Middle frontal gyrus (tissue), 1 donor: ENCODE measurements at regions not wholly inside any gene's neighbourhood (a gene's known extent, or its start where the extent isn't known, plus 50 kb on each side); places are given as distances from the start of the nearest gene placed in this dataset.

Source experiments
- DNase-seq: peaks from one replicate; pipeline ENCODE4 v3.0.0-alpha.2; 2015; ENCODE audit warnings: low spot score; ENCODE audit errors: extremely low spot score

DNA sequence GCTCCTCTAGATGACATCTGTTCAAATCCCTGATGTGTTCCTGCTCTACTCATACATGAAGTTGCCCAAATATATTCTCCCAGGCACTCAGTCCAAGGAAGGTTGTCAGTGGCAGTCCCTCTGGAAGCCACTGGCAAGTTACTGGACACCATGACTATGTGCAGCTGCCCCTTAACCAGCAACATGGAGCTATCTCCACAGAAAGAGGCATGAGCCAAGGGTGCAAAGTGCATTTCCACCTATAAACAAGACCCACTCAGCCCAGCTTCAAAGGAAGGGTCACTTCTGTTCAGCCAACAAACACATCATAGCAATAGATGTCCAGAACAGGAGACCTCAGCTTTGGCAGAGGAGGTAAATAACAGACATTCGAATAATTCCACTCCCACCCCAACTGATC lies 217.6 kb upstream of the PMEPA1 start:
- no peak for DNase-seq

DNA sequence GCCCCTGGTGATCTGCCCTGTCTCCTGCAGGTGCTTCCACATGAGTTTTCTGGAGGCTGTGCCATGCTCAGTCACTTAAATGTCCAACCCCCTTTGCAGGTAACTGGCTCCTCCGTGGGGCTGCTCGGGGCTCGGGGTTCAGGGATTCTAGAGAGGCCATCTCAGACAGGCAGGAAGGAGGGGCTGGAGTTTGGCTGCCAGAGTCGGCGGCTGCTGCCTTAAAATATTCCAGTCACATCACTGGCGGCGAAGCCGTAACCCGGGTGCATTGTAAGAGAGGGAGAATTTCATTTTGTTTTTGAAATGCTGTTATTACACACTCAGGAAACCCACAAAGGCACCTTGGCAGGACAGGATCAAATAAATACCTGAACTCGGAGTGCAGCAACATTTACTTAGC lies 212.9 kb upstream of the PMEPA1 start:
- DNase-seq, result no peak

DNA sequence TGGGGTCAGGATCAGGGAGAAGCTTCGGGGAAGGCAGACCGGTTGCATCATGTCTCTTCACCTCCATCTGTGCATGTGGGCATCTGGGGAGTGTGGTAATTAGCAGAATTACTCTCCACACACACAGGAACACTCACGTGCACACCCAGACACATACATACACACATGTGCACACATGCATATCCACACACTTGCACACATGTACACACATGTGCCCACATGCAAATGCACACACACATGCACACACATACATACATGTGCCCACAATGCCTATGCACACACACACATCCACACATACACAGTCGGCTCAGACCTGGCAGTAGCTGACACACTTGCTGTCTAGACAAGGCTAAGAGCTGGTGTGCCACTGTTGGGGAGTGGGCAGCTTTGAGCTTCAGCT lies 212.3 kb upstream of the PMEPA1 start:
- no peak for DNase-seq

DNA sequence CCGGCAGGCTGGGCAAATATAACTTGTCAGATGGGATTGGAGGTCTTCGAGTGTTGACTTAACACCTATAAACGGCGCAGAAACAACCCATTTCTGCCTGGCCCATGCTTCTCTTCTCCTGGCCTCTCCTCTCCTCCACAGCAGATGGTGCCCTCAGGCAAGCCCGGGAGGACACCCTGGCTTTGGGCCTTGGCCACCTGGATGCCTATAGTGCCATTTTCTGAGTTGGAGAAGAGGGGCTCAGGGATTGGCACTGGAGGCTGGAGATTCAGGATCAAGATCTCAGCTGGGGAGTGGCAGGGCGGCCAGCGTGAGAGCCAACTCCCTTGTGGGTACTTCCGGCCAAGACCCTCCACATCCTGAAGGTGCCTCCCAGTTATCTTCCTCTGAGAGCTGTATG lies 211.9 kb upstream of the PMEPA1 start:
- DNase-seq, result no peak

DNA sequence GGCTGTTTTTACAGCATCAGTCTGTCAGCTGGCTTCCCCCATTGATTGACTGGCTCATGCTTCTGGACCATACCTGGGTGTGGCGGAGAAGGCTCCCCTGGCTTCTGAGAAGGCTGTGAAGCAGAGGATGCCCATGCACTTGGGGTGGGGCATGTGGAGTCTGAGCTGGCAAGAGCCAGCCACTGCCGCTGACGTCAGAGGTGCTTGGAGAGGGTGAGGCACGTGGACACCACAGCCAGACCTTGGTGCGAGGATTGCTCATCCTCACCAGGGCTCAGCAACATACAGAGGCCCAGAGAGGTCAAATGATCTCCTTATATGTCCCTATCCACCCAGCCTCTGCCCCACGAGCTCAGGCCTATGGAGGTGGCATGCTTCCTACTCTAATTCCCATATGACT lies 211.2 kb upstream of the PMEPA1 start:
- no peak for DNase-seq

DNA sequence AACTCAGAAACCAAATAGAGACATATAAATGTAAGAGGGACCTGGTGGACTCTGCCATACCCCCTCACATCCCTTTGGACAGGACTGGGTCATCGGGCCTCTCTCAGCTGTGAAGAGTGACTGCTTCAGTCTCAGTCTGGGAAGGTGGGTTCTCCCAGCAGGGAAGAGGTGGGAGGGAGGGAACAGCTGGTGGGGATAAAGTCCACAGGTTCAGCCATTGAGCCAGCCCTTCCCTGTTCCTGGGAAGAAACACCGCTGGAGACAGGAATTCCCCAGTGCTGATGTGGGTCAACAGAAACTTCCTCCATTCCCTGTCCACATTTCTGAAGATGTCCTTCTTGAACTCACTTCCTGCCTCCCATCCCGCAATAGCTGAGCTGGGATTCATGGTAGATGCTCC lies 209.2 kb upstream of the PMEPA1 start:
- no peak for DNase-seq

DNA sequence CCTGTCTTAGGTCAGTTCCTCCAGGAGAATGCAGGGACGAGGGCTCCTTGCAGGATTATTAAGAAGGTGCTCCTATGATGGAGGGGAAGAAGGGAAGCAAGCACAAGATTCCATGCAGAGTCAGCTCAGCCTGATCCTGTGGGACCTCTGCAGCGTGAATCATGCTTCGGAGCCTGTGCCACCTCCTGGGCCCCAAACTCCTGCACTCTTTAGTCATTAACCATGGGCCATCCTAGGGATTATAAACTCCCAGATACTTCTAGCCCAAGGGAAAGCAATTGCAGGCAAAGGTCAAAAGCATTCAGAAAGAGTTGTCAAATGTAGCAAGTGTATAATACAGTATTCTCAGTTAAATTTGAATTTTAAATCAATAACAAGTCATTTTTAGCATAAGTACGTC lies 208.7 kb upstream of the PMEPA1 start:
- DNase-seq, result no peak

DNA sequence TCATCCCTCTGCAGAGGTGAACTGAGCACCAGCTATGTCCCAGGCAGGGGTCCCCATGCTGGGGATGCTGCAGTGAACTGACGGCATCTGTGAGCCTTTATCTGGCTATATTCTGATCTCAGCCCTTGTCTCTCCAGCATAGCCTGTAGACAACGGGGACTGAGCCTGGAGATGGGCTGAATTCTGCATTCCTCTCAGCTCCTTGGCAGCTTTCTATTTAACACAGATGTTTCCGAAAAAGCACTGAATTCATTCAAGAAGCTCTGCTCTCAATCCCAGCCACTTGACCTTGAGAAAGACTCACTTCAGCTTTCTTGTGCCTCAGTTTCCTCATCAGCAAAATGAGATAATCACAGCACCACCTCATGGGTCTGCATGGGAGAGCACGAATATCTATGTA lies 204.4 kb upstream of the PMEPA1 start:
- no peak for DNase-seq

DNA sequence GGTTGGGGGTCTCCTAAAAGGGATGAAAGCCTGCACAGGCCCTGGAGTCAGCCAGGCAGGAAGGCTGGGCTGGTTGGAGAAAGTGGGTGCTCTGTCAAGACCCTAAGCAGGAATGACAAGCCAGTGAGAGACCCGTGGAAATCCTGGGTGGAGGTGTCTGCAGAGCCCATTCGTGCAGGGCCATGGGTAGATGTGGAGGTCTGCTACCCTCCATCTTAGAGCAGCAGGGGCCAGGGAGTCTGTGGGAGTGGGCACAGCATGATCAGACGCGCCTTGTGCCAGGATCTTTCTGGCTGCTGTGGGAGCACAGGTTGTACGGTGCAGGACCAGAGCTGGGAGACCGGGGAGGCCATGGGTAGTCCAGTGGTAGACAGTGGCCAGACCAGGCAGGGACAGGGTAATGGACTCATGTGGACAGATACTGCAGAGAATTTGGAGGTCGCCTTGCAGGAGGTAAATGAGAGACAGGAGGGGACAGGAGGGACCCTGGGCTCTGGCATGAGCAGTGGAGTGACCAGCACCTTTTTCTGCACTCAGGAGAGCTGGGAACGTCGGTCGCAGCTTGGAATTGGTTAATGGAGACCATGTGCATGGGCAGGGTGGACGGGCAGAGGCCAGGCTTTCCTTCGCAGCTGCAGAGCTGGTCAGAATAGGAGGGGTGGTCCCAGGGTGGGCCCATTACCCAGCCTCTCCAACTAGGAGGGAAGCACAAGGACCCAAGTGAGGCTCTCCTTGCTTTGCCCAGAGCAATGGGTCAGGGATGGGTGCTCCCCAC lies 203.5 kb upstream of the PMEPA1 start:
- DNase-seq, result no peak

DNA sequence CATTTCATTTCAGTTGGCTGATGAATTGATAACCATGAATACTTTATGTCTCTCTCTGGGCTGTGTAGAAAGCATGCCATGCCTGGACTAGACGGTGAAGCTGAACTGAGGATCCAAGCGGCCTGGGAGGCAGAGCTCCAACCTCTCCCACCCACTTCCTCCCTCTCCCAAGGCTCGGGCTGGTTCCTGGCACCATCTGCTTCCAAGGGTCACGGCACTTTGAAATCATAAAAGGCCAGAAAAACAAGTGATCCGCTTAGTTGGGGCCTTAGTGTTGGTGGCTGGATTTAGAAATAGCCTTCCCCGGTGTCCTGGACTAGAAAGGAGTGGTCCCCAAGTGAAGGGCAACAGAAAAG lies 202.4 kb upstream of the PMEPA1 start:
- no peak for DNase-seq

DNA sequence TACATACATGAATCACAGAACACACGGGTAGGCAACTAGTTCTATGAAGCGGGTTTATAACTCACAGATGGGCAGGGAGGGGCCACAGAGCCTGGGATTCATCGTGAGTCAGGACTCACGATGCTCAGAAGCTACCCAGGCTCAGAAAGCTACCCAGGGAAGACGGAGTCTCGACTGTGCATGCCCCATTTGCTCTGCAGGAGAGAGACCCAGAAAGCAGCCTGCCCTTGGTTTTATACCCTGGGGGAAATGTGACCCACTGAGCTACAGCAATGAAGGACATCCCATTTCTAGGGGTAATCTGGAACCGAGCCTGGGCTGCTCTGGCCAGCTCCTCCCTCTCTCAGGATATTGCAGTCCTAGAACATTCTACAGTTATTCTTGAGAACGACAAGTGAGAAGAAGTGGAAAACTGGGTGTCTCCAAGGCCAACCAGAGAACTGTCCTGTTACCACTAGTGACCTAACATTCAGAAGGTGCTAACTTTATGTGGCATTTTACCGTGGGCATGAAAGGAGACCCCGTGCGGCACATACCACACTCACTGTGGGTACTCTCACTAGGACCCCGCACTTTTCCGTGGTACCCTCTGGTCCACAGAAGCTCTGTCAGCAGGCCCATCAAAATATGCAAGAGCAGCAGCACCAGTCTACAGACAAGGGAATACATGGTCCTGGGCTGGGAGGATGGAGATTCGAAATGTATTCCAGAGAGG lies 201.9 kb upstream of the PMEPA1 start:
- DNase-seq, result no peak

DNA sequence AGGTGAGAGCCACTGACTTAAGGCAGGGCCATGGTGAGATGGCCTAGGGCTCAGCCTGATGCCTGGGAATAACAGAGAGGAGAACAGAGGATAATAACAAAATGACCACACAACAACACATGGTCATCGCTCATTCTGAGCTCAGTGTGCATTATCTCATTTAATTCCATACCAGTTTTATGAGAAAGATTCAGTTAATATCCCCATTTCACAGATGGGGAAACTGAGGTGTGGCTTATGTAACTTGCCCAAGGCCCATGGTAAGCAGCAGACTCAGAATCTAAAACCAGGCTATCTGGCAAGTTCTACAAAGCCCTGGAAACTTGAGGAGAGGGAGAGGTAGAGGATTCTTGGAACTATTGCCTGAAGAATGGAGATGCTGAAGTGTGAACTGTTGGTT lies 200.9 kb upstream of the PMEPA1 start:
- DNase-seq, result no peak

DNA sequence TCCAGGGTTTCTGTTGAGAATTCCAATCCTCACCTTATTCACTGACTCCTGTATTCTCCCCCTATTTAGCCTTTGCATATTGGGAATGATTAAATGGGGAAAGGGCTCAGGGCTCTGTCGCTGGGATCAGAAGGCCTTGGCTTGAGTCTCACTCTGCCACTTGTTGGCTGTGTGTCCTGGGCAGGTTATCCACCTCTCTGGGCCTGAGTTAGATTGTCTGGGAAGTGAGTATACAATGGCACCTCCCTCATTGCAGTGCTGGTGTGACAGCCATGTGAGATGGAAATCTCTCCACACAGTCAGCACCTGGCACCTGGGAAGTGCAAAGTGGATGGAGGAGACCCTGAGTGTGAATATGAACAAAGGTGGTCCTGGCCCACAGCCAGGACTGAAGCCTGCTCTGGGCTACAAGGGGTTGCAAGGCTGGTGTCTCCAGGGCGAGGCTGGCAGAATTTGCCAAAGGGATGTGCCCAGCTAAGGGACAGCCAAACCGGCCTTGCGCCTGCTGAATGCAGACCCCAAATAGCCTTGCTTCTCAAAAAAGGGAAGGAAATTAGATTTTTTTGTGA lies 200.0 kb upstream of the PMEPA1 start:
- no peak for DNase-seq

DNA sequence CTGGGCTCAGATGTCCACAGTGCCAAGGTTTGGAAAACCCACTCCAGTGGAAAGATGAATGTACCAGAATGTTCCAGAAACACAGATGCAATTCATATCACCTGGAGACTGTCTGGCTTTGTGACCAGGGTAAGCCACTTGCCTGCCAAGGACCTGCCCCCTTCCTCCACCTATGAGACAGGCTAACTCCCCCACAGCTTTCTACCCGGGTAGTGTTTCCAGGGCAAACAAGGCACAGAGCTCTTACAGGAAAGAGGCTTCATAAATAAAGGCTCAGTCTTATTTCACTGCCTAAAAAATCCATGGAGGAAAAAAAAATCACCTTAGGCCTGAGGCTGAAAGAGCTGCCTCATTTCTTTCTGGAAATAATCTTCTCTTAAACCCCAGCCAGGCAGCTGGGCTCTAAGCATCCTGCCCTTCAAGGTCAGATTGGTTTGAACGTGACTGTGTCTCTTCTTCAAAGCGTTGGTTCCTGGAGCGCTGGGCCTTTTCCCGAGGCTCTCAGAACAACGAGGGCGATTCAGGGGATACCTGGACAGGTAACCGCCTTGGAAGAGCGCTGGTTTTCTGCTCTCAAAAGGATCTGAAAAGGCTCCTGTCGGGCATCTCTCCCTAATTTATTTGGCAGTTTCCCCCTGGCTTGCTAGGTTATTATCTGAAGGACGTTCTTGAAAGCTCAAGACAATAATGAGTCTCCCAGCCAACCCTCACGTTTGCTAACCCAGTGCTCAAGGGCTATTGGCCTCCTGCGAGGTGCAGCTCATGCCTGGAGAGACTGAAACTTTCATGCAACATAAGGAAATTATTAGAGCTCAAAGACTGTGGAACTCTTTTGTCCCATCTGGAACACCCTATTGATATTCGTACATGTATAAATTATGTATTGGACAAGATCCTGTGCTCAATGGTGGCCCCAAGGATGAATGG lies 199.2 kb upstream of the PMEPA1 start:
- no peak for DNase-seq

DNA sequence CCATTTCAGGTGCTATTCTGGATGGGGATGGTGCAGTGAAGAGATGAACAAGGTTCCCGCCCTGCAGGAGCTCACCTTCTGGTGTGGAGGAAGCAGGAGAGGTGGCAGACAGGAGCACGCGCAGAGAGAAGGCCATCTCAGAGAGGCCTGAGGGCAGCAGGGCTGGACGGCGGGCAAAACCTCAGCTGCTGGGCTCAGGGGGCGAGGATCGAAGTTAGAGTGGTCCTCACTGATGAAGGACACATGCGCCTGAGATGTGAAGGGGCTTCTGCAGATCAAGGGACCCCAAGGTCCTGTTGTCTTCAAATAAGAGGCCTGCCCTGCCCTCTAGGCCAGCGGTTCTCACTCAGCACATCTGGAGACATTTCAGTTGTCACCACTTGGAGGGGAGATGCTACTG lies 198.4 kb upstream of the PMEPA1 start:
- no peak for DNase-seq

DNA sequence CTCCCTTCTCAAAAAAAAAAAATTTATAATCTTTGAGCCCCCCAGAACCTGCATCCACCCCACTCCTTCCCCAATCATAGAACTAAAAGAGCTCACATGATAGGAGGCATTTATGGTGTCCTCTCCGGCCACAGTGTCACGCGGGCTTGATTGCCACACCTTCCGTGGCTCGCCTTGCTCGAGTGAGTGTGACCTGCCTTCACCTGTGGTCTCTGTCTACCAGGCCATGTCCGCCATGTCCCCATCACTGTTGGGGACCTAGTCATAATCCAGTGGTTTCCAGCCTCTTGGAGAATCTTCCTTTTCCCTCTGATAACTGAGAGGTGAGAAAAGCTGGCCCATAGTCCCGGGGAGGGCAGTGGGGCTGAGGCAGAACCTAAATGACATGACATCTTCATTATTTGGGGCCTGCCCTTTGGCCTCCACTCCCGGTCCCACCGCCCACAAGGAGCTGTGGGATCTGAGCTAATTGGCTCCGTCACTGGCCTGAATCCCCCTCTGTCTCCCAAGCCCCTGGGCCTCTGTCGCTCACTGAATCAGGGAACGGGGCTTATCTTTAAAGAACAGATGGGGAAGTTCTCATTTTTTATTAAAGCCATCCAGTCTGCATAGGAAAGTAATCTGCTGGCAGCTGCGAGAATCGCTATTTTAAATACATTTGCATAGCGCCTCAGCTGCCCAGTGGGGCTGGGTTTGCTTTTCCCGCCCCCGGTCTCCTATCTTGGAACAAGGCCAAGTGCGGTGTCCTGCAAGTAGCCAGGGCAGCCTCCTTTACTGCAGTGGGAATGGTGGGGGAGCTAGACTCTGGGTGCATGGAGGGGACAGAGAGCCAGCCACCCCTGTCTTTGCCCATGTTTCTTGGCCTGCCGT lies 197.6 kb upstream of the PMEPA1 start:
- DNase-seq, result no peak

DNA sequence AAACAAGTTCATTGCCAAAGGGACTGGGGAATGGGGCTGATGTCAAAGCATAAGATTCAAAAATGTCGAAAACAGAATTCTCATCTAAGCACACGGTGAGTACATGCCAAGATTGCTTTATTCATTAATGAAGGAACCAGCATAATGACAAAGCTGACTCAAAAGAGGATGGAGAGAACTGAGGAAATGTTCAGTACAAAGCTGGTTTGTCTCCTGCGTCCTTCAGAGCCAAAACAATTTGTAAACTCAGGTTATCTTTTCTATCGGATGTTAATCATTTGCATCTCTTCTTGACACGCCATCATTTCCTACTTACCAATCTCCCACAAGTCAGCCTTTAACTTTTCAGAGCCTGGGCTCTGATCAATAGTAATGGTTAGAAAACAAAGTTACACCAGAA lies 195.6 kb upstream of the PMEPA1 start:
- no peak for DNase-seq

DNA sequence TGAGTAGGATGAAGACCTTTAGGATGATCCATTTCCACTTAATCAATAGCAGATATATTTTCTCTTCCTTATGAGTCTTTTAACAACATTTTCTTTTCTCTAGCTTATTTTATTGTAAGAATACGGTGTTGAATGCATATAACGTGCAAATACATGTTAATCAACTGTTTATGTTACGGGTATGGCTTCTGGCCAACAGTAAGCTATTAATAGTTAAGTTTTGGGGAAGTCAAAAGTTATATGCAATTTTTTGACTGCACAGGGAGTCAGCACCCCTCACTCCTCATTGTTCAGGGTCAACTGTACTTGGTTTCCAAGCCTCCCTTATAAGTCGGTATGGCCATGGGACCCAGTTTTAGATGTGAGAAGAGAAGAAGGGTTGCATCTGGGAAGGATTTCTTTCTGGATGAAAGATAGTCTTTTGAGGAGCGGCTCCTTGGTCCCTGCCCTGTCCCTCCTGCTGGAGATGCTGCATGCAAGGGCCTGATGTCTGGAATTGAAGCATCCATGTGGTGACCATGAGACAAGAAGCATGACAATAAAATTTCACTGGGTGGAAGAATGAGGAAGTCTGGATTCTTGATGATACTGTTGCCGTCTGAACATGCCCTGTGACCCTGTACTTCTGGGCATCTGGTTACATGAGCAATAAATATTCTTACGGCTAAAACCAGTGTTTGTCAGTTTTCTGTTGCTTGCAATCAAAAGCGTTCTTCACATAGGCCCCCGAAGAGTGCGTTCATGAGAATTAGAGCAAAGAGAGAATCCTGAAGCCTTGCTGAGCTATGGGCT lies 194.7 kb upstream of the PMEPA1 start:
- no peak for DNase-seq

DNA sequence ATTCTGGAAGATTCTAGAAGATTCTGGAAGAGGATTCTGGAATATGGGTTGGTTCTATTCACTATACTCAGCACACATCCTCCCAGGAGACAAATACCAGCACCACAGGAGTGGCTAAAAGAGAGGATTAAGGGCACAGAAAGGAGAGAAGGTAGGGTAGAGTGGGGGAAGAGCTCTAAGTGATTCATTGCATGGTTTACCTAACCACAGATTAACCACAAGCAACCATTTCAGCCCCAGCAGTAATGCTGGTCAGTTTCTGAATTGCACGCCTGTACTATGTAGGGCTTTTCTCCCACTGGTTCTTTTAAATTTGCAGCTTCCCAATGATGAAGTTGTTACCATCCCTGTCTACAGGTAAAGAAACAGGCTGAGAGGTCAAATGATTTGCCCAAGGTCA lies 192.7 kb upstream of the PMEPA1 start:
- DNase-seq, result no peak

DNA sequence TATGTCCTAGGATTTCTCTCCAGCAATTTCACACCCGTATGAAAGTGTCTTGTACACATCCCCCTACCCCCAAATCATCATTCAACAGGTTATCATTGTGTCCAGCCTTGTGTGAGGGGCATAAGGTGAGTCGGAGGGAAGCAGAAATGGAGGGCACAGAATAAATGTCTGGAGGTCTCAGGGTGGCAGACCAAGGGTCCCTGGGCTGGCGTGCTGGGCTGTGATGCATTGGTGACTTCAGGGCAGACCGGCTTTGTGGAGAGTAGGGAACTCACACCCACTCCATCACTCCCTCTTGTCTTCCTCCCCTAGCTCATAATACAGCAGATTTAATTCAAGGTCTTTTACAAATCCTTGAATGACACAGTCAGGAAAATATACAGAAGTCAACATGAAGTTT lies 191.7 kb upstream of the PMEPA1 start:
- DNase-seq, result no peak
